ENCODE measurements at regions not wholly inside any gene's neighbourhood (a gene's known extent, or its start where the extent isn't known, plus 50 kb on each side); places are given as distances from the start of the nearest gene placed in this dataset.

DNA sequence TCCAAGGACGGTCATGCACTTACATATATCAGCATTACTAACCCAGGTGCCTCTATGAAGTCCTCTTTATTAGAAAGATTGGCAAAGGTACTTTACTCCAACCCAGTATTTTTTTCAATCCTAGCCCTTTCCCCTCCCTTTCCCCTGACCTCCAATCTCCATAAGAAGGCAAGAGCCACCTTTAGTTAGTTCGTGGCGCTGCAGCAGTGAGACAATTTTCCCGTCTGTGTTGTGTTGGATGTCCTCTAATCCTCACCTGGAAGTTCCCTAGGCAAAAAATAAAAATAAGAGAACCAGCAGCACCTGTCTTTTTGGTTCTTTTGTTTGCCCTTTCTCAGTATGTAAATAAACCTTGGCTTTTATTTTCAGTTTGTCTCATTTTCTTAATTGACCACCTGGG, 439.6 kb upstream of the LRFN5 start:
- intact Hi-C loops (cut with DNase I): no loop called here
- no peak for DNase-seq (ENCODE audit: missing footprints)
- no peak for ATAC-seq

DNA sequence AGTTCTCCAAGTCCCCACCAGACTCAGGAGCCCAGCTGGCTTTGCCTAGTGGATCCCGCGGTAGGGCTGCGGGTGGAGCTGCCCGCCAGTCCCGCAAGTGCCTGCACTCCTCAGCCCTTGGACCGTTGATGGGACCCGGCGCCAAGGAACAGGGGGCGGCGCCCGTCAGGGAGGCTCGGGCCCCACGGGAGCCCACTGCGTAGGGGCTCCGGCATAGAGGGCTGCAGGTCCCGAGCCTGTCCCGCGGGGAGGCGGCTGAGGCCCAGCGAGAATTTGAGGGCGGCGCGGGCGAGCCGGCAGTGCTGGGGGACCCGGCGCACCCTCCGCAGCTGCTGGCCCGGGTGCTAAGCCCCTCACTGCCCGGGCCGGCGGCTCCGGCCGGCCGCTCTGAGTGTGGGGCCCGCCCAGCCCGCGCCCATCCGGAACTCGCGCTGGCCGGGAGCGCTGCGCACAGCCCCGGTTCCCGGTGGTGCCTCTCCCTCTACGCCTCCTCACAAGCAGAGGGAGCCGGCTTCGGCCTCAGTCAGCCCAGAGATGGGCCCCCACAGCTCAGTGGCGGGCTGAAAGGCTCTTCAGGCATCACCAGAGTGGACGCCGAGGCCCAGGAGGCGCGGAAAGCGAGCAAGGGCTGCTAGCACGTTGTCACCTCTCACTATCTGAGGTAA, 452.4 kb upstream of the LRFN5 start:
- intact Hi-C loops (cut with DNase I): no loop called here
- DNase-seq (ENCODE audit: missing footprints) (no peak), ATAC-seq (no peak)

DNA sequence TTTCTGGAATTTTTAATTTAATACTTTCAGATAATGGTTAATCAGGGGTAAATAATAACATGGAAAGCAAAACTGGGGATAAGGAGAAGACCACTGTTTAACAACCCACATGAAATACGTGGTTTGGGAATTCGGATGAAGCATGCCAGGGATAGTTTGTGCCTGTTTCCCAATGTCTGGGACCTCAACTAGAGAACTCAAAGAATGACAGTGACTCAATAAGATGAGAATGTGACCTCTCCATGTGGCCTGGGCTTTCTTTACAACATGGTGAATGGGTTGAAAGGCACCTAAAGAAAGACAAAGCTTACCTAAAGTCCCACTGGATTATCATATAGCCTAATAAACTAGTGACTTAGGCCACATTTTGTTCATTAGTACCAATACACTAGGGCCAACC, 460.3 kb upstream of the LRFN5 start:
- DNase-seq (ENCODE audit: missing footprints) (no peak), ATAC-seq (no peak)
- intact Hi-C loops (cut with DNase I): no loop called here

- intact Hi-C loops (cut with DNase I): no loop called here
- DNase-seq (ENCODE audit: missing footprints) (no peak), ATAC-seq (no peak)
These were observed 462.3 kb upstream of the LRFN5 start for GRCh38 chr14:41144370-41144769.

DNA sequence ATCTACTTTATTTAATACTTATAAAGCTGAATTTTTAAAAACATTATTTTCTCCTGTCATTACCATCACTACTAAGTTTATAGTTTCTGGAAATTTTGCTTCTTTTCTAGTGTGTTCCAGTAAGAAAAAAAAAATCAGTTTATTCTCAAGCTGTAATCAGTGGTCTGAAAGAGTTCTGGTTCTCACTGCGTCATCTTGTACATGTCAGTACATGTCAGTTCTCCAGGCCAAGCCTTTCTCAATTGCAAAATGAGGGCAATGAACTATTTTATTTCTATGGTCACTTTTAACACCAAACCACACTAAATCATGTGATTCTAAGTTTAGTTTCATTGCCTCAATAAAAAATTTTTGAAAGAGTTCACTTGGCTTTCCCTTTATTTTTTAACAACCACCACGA, 468.9 kb upstream of the LRFN5 start:
- ATAC-seq (no peak), DNase-seq (ENCODE audit: missing footprints) (no peak)
- intact Hi-C loops (cut with DNase I): no loop called here

- ATAC-seq (no peak), DNase-seq (ENCODE audit: missing footprints) (no peak)
- intact Hi-C loops (cut with DNase I): no loop called here
These were observed 476.4 kb upstream of the LRFN5 start for GRCh38 chr14:41130274-41130673.

GRCh38 chr14:41120402-41120801, 486.3 kb upstream of the LRFN5 start:
- no peak for ATAC-seq
- DNase-seq (ENCODE audit: missing footprints): no peak

GRCh38 chr14:41096131-41096530, 510.5 kb upstream of the LRFN5 start:
- ATAC-seq (no peak), DNase-seq (ENCODE audit: missing footprints) (no peak)
- intact Hi-C loops (cut with DNase I): no loop called here

More at GRCh38 chr14:41120402-41120801, 486.3 kb upstream of the LRFN5 start:
- intact Hi-C loops (cut with DNase I): no loop called here

DNA sequence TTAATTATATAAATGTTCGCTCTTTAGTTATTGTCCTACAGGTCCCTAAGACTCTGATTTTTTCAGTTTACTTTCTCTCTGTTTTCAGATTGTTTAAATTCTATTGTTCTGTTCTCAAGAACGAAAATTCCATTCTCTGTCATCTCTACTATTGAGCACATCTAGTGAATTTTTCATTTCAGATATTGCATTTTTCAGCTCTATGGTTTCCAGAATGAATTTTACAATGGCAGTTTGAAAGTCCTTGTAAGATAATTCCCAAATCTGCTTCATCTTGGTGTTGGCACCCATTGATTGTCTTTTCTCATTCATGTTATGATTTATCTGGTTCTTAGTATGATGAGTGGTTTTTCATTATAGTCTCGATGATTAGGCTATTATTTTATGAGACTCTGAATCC, 519.6 kb upstream of the LRFN5 start:
- intact Hi-C loops (cut with DNase I): no loop called here
- no peak for ATAC-seq
- DNase-seq (ENCODE audit: missing footprints): no peak

- intact Hi-C loops (cut with DNase I): no loop called here
These were observed 533.1 kb upstream of the LRFN5 start for GRCh38 chr14:41073544-41073943.

DNA sequence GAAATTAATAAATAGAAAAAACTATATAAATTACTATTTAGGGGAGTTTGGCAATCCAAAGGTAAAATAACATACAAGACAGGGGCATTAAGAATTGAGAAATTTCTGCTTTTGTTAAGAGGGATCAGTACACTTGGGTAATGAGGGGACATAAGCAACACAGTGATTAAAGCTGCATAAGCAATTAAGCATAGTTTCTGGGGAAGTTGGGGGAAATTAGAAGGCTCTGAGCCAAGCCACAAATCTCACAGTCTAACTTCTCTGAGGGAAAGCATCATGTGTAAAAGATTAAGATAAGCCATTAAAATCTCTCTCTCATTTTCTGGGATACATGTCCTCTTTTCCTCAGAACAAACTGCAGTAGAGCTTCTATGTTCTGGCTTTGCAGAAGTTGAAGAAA, 533.9 kb upstream of the LRFN5 start:
- intact Hi-C loops (cut with DNase I): no loop called here
- ATAC-seq: no peak
- DNase-seq (ENCODE audit: missing footprints): no peak

More at GRCh38 chr14:41073544-41073943, 533.1 kb upstream of the LRFN5 start:
- DNase-seq (ENCODE audit: missing footprints) (no peak), ATAC-seq (no peak)

GRCh38 chr14:41071351-41071750, 535.3 kb upstream of the LRFN5 start:
- intact Hi-C loops (cut with DNase I): no loop called here
- no peak for DNase-seq (ENCODE audit: missing footprints)
- ATAC-seq: no peak

GRCh38 chr14:41062826-41063225, 543.9 kb upstream of the LRFN5 start:
- ATAC-seq (no peak), DNase-seq (ENCODE audit: missing footprints) (no peak)
- intact Hi-C loops (cut with DNase I): no loop called here

DNA sequence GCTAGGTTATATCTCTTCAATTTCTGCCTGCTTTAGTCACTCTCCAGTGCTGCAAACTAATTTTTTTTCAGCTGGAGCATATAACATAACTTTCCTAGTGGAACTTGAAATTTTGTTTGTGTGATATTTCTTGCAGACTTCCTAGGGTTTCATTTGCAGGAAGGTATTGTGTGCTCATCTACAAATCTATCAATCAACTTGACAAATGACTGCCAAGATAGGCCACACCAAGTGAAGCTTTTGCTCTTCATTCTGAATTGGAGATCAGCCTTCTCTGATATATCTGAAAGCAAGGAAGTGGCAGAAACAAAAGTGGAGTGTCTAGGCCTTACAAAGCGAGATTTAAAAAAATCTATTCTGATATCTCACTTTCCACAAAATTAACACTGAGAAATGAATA, 551.1 kb upstream of the LRFN5 start:
- DNase-seq (ENCODE audit: missing footprints) (no peak), ATAC-seq (no peak)
- intact Hi-C loops (cut with DNase I): no loop called here

- ATAC-seq (no peak), DNase-seq (ENCODE audit: missing footprints) (no peak)
- intact Hi-C loops (cut with DNase I): no loop called here
These were observed 554.9 kb upstream of the LRFN5 start for GRCh38 chr14:41051801-41052200.

- no peak for ATAC-seq
- intact Hi-C loops (cut with DNase I): no loop called here
- no peak for DNase-seq (ENCODE audit: missing footprints)
These were observed 558.9 kb upstream of the LRFN5 start for GRCh38 chr14:41047763-41048162.

DNA sequence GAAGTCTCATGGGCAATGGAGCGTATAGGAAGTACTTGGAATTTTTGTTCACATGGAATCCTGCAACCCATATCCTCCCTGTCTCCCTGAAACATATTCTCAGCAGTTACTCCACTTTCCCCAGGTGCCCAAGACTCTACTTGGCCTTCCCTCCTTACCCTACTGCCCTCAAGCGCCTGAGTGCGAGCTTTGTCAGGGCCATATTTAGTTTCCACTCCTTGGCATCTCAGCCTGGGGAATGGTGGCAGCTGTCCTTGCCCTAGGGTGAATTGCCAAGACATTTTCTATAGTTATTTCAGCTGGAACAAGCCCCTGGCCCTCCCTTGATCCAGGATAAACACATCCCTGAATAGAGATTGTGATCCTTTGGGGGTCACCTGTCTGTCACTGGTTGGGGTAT, 569.3 kb upstream of the LRFN5 start:
- DNase-seq (ENCODE audit: missing footprints) (no peak), ATAC-seq (no peak)
- intact Hi-C loops (cut with DNase I): no loop called here

- intact Hi-C loops (cut with DNase I): no loop called here
- DNase-seq (ENCODE audit: missing footprints) (no peak), ATAC-seq (no peak)
These were observed 571.7 kb upstream of the LRFN5 start for GRCh38 chr14:41034969-41035368.

DNA sequence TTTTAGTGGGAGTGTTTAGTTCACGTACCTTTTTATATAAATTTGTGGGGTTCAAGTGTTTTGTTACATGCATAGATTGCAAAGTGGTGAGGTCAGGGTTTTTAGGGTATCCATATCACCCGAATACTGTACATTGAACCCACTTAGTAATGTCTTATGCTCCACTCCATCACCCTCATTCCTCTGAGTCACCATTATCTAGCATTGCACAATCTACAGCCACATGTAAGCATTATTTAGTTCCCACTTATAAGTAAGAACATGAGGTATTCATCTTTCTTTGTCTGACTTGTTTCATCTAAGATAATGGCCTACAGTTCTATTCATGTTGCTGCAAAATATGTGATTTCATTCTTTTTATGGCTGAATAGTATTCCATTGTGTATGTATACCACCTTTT, 583.7 kb upstream of the LRFN5 start:
- DNase-seq (ENCODE audit: missing footprints) (no peak), ATAC-seq (no peak)
- intact Hi-C loops (cut with DNase I): no loop called here

DNA sequence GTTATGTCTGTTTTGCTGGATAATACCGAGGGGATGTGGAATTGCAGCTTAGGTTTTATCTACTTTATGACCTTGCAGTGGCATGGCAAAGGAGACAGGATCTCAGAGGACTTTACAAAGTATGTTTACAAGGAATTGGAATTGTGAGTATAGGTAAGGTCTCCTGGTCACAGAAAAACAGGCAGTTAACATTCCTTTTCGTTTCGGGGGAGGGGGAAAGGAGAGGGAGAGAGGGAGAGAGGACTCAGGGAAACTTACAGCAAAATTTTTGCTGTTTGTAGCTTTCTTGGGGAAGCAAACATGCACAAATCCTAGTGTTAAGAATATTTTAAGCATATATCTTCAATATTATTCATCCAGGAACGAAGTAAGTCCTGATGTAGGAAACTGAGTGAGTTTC, 590.5 kb upstream of the LRFN5 start:
- no peak for DNase-seq (ENCODE audit: missing footprints)
- ATAC-seq: no peak
- intact Hi-C loops (cut with DNase I): no loop called here

DNA sequence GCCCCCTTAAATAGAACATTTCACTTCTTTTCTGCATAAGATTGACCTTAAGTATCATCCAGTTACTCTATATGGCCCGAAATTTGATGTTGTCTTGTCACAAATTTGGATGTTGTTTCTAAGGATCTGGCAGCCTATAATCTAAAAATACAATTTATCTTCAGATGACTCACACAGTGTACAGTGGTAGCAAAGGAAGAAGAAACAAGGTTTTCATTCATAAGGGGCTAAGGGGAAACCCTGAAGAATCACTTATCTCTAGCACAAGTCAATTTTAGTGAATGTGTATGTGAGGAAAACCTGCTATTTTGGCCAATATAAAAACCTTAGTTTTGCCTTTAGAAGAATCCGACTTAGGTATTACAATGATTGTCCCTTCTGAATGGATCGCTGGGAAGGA, 606.3 kb upstream of the LRFN5 start:
- ATAC-seq: no peak
- DNase-seq (ENCODE audit: missing footprints): no peak
- intact Hi-C loops (cut with DNase I): no loop called here
